Caco-2 (cell line): ENCODE measurements at regions not wholly inside any gene's neighbourhood (a gene's known extent, or its start where the extent isn't known, plus 50 kb on each side); places are given as distances from the start of the nearest gene placed in this dataset.

Experiments
- BruUV-seq: library from RNA; stranded (reverse); fragments of 400-500 nt; replicated peaks from 2 replicates; lab custom pipeline; 2021; lab: Mats Ljungman, UMichigan
- CTCF ChIA-PET: fragments of 300-600 bp; sonication (Branson Sonifier 250); formaldehyde crosslinking; loops from one replicate; lab custom pipeline; 2022; ENCODE audit warnings: antibody characterized with exemption; lab: Charles Lee
- POLR2A ChIA-PET: fragments of 300-600 bp; sonication (Branson Sonifier 250); formaldehyde crosslinking; loops from one replicate; lab custom pipeline; 2022; ENCODE audit warnings: antibody characterized with exemption; lab: Charles Lee
- DNase-seq, 2 experiments: peaks; one replicate each; pipeline versions ENCODE4 v3.0.0 to v3.0.0-alpha.2; 2020 to 2022
- H3K27me3 ChIP-seq: replicated peaks from 2 replicates; pipeline ENCODE4 v1.6.0; 2011; ENCODE audit warnings: low read length; ENCODE audit not compliant: control insufficient read depth, insufficient read depth
- H3K36me3 ChIP-seq: 2 replicates; pipeline ENCODE4 v1.5.1; 2011; ENCODE audit warnings: low read length; ENCODE audit not compliant: control insufficient read depth, insufficient read depth
- H3K4me1 ChIP-seq: fragments of 250-450 bp; sonication (Bioruptor Pico); 2 replicates; pipeline ENCODE4 v1.5.1; 2020; ENCODE audit warnings: mild to moderate bottlenecking
- H3K4me3 ChIP-seq: 2 replicates; pipeline ENCODE4 v1.5.1; 2011; ENCODE audit warnings: low read depth, mild to moderate bottlenecking, control low read depth, low read length
- H3K9me3 ChIP-seq: fragments of 250-450 bp; sonication (Bioruptor Pico); 2 replicates; pipeline ENCODE4 v1.5.1; 2020; ENCODE audit warnings: mild to moderate bottlenecking, moderate library complexity
- H3K27ac Mint-ChIP-seq: one replicate; pipeline ENCODE4 v1.8.0; 2022; ENCODE audit warnings: mixed read lengths; ENCODE audit not compliant: unreplicated experiment
- H3K27me3 Mint-ChIP-seq: one replicate; pipeline ENCODE4 v1.8.0; 2022; ENCODE audit warnings: mixed read lengths; ENCODE audit not compliant: insufficient read depth, unreplicated experiment
- H3K36me3 Mint-ChIP-seq: one replicate; pipeline ENCODE4 v1.8.0; 2022; ENCODE audit warnings: mild to moderate bottlenecking, mixed read lengths; ENCODE audit not compliant: insufficient read depth, unreplicated experiment
- H3K4me1 Mint-ChIP-seq: one replicate; pipeline ENCODE4 v1.8.0; 2022; ENCODE audit warnings: low read depth, mixed read lengths; ENCODE audit not compliant: unreplicated experiment
- H3K4me3 Mint-ChIP-seq: one replicate; pipeline ENCODE4 v1.8.0; 2022; ENCODE audit warnings: mild to moderate bottlenecking, moderate library complexity, mixed read lengths; ENCODE audit not compliant: unreplicated experiment
- H3K9me3 Mint-ChIP-seq: one replicate; pipeline ENCODE4 v1.8.0; 2022; ENCODE audit warnings: mixed read lengths; ENCODE audit not compliant: unreplicated experiment
- CTCF ChIP-seq, 2 experiments: fragments of 200-600 bp in 1 of 2; IDR thresholded peaks; 1 replicate in 1 of 2; 2 replicates in 1 of 2; pipeline versions ENCODE4 v1.5.1 to v1.8.0; 2011 to 2022; ENCODE audit warnings: antibody characterized with exemption in 1 of 2, control low read depth in 1 of 2, inconsistent platforms in 1 of 2, low read depth in 1 of 2, low read length in 1 of 2, mild to moderate bottlenecking in 1 of 2, moderate library complexity in 1 of 2; ENCODE audit not compliant: insufficient read depth in 1 of 2, severe bottlenecking in 1 of 2, unreplicated experiment in 1 of 2
- intact Hi-C: fragments of 100-400 bp; cut with micrococcal nuclease; formaldehyde crosslinking; loops from one replicate; pipeline ENCODE4 v1.10.0; 2022; ENCODE audit not compliant: unreplicated experiment

GRCh38 chr18:44195394-44196140 is 485.1 kb upstream of the SETBP1 start:
- ChIA-PET POLR2A (no interaction called here), CTCF (no interaction called here)
- no peaks in the 10 kb centered on the region for H3K9me3 Mint-ChIP-seq
- H3K36me3 ChIP-seq: no peaks in the 10 kb centered on the region
- no TSS peak for BruUV-seq
- peaks cover 3% of the 10 kb centered on the region for H3K27me3 Mint-ChIP-seq
- H3K36me3 Mint-ChIP-seq: no peaks in the 10 kb centered on the region
- intact Hi-C loops: no loop called here
- no peak overlapping the region for H3K27ac Mint-ChIP-seq
- TF ChIP-seq CTCF (IDR thresholded peaks at IDR 0.05; ENCODE audit: insufficient read depth in 1 of 2, low read depth in 1 of 2, low read length in 1 of 2, severe bottlenecking in 1 of 2, unreplicated experiment in 1 of 2): no peak
- no peak overlapping the region for H3K4me3 ChIP-seq
- no peaks in the 10 kb centered on the region for H3K9me3 ChIP-seq
- H3K4me1 ChIP-seq: no peaks in the 10 kb centered on the region
- no peak overlapping the region for H3K4me3 Mint-ChIP-seq
- no peak for DNase-seq
- no peaks in the 10 kb centered on the region for H3K27me3 ChIP-seq
- H3K4me1 Mint-ChIP-seq: no peaks in the 10 kb centered on the region

- Mint-ChIP-seq H3K4me1 (no peaks in the 10 kb centered on the region), H3K27me3 (peaks cover 3% of the 10 kb centered on the region), H3K4me3 (no peak overlapping the region), H3K27ac (no peak overlapping the region), H3K36me3 (no peaks in the 10 kb centered on the region), H3K9me3 (no peaks in the 10 kb centered on the region)
- H3K4me1 ChIP-seq: no peaks in the 10 kb centered on the region
- H3K4me3 ChIP-seq: no peak overlapping the region
- POLR2A ChIA-PET: no interaction called here
- DNase-seq: no peak
- no peaks in the 10 kb centered on the region for H3K9me3 ChIP-seq
- BruUV-seq: no TSS peak
- intact Hi-C loops: no loop called here
- CTCF ChIA-PET: interaction anchor here (0.6 kb wide), 1 partner anchor 242 kb away, joined by 3 read pairs; no protein-coding TSS in a partner anchor
- no peak for TF ChIP-seq CTCF (IDR thresholded peaks at IDR 0.05; ENCODE audit: insufficient read depth in 1 of 2, low read depth in 1 of 2, low read length in 1 of 2, severe bottlenecking in 1 of 2, unreplicated experiment in 1 of 2)
- no peaks in the 10 kb centered on the region for H3K36me3 ChIP-seq
- H3K27me3 ChIP-seq: no peaks in the 10 kb centered on the region
These were observed 482.7 kb upstream of the SETBP1 start for GRCh38 chr18:44197832-44198611.

- Mint-ChIP-seq H3K36me3 (no peaks in the 10 kb centered on the region), H3K27ac (no peak overlapping the region), H3K4me3 (no peak overlapping the region), H3K4me1 (no peaks in the 10 kb centered on the region), H3K27me3 (peaks cover 3% of the 10 kb centered on the region), H3K9me3 (no peaks in the 10 kb centered on the region)
- no peaks in the 10 kb centered on the region for H3K4me1 ChIP-seq
- ChIA-PET CTCF (no interaction called here), POLR2A (no interaction called here)
- H3K4me3 ChIP-seq: no peak overlapping the region
- BruUV-seq: no TSS peak
- no peak for TF ChIP-seq CTCF (IDR thresholded peaks at IDR 0.05; ENCODE audit: insufficient read depth in 1 of 2, low read depth in 1 of 2, low read length in 1 of 2, severe bottlenecking in 1 of 2, unreplicated experiment in 1 of 2)
- H3K27me3 ChIP-seq: no peaks in the 10 kb centered on the region
- H3K9me3 ChIP-seq: no peaks in the 10 kb centered on the region
- intact Hi-C loops: no loop called here
- no peak for DNase-seq
- no peaks in the 10 kb centered on the region for H3K36me3 ChIP-seq
These were observed 481.9 kb upstream of the SETBP1 start for GRCh38 chr18:44198612-44199284.
